ELF-1 (cell line): ENCODE measurements at regions not wholly inside any gene's neighbourhood (a gene's known extent, or its start where the extent isn't known, plus 50 kb on each side); places are given as distances from the start of the nearest gene placed in this dataset.
A peak's percentile ranks its signal among the peaks of the same experiment; 100 is the strongest.
"Not testable (repeated sequence)": the region's sequence is repeated elsewhere in the genome, so short reads cannot be mapped to it uniquely, and the experiment has no call there.

Source experiments
- DNase-seq: peaks from one replicate; pipeline ENCODE4 v3.0.0-alpha.2; 2016; ENCODE audit warnings: low read depth, low spot score

DNA sequence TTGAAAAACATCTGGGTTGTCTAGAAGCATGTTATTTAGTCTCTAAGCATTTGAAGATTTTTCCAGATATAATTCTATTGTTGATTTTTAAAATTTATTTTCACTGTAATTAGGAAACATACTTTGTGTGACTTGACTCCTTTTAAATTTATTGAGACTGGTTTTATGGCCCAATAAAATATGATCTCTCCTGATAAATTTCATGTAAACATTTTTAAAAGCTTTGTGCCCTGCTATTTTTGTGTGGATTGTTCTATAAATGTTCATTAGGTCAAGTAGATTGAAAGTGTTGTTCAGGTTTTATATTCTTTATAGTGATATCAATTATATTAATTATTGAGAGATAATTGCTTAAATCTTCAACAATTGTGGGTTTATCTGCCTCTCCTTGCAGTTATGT, 105.4 kb downstream of the RFX6 start:
- no peak for DNase-seq

- DNase-seq: no peak
Observed at GRCh38 chr6:116983375-116983774, 106.3 kb downstream of the RFX6 start.

DNA sequence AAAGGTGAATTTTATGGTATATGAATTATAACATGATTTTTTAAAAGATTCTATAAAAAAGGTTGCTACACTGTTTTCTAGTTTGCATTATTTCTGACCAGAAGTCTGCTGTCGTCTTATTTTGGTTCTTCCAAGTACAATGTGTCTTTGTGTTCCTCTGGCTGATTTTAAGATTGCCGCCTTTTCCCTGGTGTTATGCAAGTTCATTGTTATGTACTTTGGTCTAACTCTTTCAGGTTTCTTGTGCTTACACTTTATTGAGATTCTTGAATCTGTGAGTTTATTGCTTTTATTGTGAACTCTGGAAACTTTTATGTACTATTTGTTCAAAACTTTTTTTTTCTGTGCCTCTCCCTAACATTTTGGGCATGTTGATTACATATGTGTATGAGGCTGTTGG, 109.8 kb downstream of the RFX6 start:
- no peak for DNase-seq

DNA sequence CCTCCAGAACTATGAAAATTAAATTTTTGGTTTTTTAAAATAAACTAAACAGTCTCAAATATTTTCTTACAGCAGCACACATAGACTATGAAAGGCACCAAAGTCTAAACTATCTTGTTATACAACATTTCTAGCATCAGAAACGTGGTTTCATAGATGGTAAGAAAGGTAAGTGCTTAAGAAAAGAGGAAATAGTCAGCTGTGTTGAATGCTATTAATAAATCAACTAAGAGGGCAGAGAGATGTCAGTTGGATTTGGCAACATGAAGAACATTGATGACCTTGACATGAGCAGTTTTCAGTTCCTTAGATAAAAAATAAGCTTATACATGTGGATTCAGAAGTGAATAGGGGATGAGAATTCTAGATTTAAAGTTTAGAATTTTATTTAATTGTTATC, 113.6 kb downstream of the RFX6 start:
- no peak for DNase-seq

DNA sequence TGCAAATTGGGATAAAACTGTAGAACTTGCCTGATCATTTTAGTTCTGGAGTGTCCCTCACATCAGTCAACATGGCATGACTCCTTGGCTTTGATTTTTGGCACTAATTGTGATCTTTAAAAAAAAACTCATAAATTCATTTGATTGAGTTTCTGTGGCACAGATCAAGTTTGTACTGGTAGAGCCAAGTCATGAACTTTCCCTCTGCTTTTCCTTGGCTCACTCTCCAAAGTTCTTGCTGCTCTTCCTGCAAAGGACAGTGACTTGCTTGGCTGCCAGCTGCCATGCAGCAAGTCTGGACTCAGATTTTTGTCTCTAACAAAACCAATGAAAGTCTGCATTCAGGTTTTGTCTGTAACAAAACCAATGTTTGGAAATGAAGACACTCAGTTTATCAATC, 115.5 kb downstream of the RFX6 start:
- DNase-seq: no peak

- no peak for DNase-seq
Observed at GRCh38 chr6:116994447-116994846, 117.4 kb downstream of the RFX6 start.

DNA sequence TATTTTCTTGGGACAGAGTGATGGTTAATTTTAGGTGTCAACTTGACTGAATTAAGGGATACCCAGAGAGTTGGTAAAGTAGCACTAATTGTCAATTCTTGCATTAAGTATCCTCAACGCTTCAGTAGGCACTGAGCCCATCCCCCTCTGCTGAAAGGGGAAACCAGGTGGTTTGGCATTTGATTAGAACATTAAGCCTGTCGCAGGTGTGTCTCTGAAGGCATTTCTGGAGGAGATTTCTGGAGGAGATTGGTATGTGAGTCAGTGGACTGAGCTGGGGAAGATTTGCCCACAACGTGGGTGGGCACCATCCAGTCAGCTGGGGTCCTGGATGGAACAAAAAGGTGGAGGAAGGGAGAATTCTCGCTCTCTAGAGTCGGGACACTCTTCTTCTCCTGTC, 119.8 kb downstream of the RFX6 start:
- DNase-seq: no peak

DNA sequence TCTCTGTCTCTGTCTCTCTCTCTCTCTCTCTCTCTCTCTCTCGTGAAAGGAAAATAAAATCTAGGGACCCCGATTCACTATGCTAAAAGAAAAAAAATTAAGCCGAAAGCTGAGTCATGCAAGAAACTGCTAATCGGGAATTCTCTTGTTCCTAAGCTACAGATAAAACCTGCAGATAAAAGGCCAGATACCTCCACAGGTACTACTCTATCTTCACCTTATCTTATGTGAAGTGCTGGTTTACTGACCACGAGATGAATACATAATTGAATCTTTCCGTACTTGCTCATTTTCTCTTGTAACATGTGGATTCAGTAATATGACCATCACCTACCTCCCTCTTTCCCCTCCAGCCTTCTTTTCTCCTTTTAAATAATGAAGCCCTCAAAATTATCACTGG, 120.5 kb downstream of the RFX6 start:
- DNase-seq: no peak

DNA sequence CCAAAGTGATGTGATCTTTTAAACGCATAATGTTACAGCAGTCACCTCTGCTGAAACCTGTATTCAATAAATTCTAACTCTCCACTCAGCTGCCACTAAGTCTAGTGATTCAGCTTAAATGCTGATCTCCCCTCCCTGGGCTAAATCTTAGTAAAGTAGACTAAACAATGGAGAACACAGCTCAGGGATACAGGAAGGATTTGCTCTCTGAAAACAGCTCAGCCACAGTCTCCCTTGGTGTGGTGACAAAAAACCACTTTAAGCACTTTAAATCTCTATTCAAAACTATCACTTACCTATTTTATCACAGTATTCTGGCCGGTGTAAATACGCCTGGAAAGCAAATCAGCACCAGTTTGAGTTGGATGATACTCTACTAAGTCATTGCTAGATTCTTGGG, 130.6 kb downstream of the RFX6 start:
- DNase-seq: no peak

GRCh38 chr6:117008618-117009017, 131.6 kb downstream of the RFX6 start:
- no peak for DNase-seq

DNA sequence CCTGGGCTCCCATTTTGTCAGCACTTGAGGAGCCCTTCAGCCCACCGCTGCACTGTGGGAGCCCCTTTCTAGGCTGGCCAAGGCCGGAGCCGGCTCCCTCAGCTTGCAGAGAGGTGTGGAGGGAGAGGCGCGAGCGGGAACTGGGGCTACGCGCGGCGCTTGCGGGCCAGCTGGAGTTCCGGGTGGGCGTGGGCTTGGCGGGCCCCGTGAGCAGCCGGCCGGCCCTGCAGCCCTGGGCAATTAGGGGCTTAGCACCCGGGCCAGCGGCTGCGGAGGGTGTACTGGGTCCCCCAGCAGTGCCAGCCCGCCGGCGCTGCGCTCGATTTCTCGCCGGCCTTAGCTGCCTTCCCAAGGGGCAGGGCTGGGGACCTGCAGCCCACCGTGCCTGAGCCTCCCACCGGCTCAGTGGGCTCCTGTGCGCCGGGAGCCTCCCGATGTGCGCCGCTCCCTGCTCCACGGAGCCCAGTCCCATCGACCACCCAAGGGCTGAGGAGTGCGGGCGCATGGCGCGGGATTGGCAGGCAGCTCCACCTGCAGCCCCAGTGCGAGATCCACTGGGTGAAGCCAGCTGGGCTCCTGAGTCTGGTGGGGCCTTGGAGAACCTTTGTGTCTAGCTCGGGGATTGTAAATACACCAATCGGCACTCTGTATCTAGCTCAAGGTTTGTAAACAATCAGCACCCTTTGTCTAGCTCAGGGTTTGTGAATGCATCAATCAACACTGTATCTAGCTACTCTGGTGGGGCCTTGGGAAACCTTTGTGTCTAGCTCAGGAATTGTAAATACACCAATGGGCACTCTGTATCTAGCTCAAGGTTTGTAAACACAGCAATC, 137.8 kb downstream of the RFX6 start:
- DNase-seq: peak; percentile 38

- not testable (repeated sequence) for DNase-seq
Observed at GRCh38 chr6:117015474-117015804, 138.4 kb downstream of the RFX6 start.

DNA sequence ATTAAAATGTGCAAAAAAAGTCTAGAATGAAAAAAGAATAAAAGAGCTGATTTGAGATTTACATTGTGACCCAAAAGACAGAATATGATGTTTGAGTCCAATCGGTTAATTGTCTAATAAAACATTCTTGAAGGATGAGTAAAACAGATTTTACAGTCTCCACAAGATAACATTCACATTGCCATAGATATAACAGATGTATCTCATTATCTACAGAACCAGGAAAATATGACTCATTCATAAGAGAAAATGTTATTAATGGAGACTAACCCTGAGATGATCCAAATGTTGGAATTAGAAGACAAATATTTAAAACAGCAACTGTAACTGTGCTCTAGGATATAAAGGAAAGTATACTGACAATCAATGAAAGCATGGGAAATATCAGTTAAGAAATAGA, 141.7 kb downstream of the RFX6 start:
- DNase-seq: no peak

DNA sequence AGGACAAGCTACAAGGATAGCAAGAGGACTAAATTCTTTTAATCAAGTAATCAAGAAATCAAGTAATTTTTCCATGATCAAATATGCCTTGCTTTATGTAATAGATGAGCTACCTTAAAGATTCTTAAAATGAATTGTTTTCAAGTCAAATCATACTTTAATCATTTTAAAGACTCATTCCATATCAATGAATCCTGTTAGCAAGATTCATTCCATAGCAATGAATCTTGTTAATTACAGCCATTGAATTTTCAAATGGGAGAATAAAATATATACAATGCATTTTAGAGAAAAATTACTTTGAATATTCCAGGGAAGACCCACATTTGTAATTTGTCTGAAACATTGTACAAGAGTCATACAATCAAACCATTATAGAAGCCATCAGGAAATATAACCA, 145.7 kb downstream of the RFX6 start:
- no peak for DNase-seq

GRCh38 chr6:117025310-117025709, 148.3 kb downstream of the RFX6 start:
- peak; percentile 31 for DNase-seq

GRCh38 chr6:117028256-117028655, 151.2 kb downstream of the RFX6 start:
- no peak for DNase-seq

GRCh38 chr6:117034547-117034946, 157.5 kb downstream of the RFX6 start:
- no peak for DNase-seq

DNA sequence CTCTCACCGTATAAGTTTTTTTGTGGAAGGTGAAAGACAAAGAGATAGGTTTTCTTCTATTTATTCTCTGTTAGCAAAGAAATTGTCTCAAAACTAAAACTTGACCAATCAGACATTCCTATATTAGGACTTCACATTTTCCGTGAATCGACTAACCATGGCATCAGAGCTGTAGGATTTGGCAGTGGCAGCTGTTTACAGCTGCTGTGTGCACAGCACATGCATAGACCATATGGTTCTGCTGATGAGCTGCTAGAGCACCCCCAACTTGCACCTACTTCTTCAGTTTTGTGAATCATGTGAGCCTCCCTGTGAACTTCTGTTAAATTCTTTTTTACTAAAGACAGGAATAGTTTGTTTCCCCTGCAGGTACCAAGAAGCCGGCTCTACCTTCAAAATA, 157.9 kb downstream of the RFX6 start:
- no peak for DNase-seq

GRCh38 chr6:117050301-117050700, 173.3 kb downstream of the RFX6 start:
- DNase-seq: no peak

DNA sequence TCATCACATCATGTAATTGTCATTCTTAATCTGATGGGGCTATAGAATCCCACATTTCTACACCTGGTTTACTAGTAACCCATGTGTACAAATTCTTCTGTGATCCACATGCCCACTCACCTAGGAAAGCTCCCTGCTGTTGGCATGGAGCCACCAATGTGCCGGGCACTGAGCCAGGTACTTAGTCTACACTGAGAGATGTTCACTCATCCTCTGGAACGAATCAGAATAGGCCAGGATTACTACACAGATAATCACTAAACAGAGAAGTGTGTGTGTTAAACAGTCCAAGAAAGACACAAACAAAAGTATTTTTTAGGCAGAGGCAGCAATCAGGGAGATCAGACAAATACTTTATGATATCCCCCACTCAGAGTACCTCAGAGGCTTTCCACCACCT, 193.2 kb upstream of the VGLL2 start:
- DNase-seq: no peak

DNA sequence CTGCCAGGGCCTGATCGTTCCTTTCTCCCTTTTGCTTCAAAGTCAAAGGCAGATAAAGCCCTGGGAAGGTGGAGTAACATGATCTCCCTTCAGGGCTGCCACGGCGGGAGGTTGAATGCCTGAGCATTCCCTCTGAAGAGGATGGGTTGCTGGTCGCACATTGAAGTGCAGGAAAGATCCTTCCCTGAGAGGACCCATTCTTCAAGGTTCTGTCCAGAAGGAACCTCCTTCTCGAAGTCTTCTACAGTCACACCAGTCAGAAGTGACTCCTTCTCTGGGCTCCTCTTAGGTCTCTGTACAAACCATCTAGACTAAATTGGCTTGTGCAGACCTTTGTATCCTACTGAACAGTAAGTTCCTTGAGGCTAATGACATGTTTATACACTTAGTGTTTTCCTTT, 192.6 kb upstream of the VGLL2 start:
- peak; percentile 35 for DNase-seq

DNA sequence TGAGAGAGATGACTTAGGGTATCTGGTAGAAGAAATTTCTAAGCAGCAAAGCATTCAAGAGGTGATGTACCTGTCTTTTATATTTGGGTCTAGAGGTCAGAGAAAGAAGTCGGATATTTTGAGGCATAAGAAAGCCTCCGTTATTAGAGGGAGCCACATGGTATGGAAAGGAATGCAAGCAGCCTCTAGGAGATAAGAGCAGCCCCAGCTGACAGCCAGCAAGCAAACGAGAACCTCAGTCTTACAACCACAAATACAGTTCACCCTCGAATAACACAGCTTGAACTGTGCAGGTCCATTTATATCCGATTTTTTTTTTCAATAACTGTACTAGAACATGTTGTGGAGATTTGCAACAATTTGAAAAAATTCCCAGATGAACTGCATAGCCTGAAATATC, 190.7 kb upstream of the VGLL2 start:
- DNase-seq: no peak

- no peak for DNase-seq
Observed at GRCh38 chr6:117075218-117075617, 190.1 kb upstream of the VGLL2 start.

GRCh38 chr6:117076076-117076475, 189.3 kb upstream of the VGLL2 start:
- DNase-seq: no peak
